ENCODE measurements at regions not wholly inside any gene's neighbourhood (a gene's known extent, or its start where the extent isn't known, plus 50 kb on each side); places are given as distances from the start of the nearest gene placed in this dataset.

GRCh38 chr7:86951895-86952294, 107.6 kb downstream of the ELAPOR2 start:
- ATAC-seq (no peak), DNase-seq (ENCODE audit: low spot score) (no peak)
- intact Hi-C loops (cut with DNase I) = no loop called here

- intact Hi-C loops (cut with DNase I) = no loop called here
- DNase-seq (ENCODE audit: low spot score) = no peak
- ATAC-seq = no peak
These were observed 108.5 kb downstream of the ELAPOR2 start for GRCh38 chr7:86950944-86951343.

- ATAC-seq = no peak
- intact Hi-C loops (cut with DNase I) = no loop called here
- DNase-seq (ENCODE audit: low spot score) = no peak
These were observed 109.1 kb downstream of the ELAPOR2 start for GRCh38 chr7:86950360-86950759.

- ATAC-seq = no peak
- DNase-seq (ENCODE audit: low spot score) = no peak
- intact Hi-C loops (cut with DNase I) = no loop called here
These were observed 109.6 kb downstream of the ELAPOR2 start for GRCh38 chr7:86949779-86950260.

DNA sequence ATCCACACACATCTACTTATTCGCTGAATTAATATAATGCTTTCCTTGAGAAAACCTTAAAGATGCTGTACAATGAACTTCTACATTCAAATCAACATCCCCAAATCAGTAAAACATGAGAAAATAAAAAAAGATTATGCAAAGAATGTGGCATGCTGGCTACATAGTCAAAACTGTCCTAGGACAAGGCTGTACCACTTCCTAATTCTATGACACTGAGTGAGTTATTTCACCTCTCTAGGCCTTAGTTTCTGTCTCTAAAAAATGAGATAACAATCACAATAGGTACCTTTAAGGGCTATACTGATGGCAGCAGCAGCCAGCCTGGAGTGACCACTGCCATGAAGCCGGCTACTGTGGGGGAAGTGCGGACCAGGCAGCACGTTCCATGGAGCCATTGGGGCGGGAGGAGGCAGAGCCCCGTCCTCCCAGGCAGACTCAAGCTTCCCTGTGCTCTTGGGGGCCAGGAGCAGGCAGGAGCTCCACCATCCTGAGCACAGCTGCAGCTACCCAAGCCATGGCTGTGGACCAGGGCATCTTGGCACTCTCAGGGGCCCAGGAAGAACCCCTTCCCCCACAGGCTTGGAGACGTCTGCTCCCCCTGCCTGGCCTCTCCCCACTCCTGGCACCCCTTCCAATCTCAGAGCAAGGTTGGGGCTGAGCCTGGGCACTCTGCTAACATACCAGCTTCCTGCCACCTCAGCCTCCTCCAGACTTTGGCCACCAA, 110.2 kb downstream of the ELAPOR2 start:
- DNase-seq (ENCODE audit: low spot score) (no peak), ATAC-seq (no peak)
- intact Hi-C loops (cut with DNase I) = no loop called here

- ATAC-seq (no peak), DNase-seq (ENCODE audit: low spot score) (no peak)
- intact Hi-C loops (cut with DNase I) = no loop called here
These were observed 111.5 kb downstream of the ELAPOR2 start for GRCh38 chr7:86947929-86948328.

DNA sequence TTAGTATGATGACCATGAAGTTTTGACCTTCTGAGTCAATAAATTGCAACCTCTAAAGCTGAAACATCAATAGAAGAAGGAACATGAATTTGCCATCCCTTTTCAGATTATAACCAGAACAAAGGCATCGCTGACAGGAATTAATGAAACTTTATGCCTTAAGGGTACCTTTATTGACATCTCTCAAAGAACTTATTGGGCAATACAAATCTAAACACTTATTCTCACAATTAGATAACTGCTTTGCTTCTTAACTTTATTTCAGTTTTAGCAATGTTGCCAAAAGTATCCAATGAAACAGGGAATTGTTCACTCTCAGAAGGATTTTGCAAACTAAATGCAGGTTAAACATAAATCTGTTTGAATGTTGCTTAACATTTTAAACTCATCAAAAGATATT, 116.0 kb downstream of the ELAPOR2 start:
- ATAC-seq (no peak), DNase-seq (ENCODE audit: low spot score) (no peak)
- intact Hi-C loops (cut with DNase I) = no loop called here

- ATAC-seq (no peak), DNase-seq (ENCODE audit: low spot score) (no peak)
- intact Hi-C loops (cut with DNase I) = no loop called here
These were observed 116.5 kb downstream of the ELAPOR2 start for GRCh38 chr7:86942995-86943394.

DNA sequence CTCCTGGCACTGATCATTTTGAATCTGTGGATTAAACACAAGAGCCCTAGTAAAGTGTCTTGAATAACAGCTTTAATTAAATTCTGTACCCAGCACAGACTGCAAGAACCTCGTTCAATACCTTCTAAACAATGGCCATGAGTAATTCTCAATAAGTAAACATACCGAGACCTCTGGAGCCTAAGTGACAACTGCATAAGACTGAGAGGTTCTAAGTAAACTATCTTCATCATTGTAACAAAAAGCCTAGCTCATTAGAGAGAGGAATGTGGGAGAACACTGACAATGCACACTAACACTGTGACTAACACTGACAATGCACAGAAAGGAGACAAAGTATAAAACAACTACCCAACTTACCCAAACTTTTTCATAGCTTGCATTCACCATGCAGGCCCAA, 117.4 kb downstream of the ELAPOR2 start:
- intact Hi-C loops (cut with DNase I) = no loop called here
- DNase-seq (ENCODE audit: low spot score) (no peak), ATAC-seq (no peak)

- no peak for DNase-seq (ENCODE audit: low spot score)
- intact Hi-C loops (cut with DNase I) = no loop called here
- ATAC-seq = peak; percentile 56
These were observed 120.1 kb downstream of the ELAPOR2 start for GRCh38 chr7:86939197-86939814.

- ATAC-seq (no peak), DNase-seq (ENCODE audit: low spot score) (no peak)
- intact Hi-C loops (cut with DNase I) = no loop called here
These were observed 122.0 kb downstream of the ELAPOR2 start for GRCh38 chr7:86937363-86937878.

- intact Hi-C loops (cut with DNase I) = no loop called here
- ATAC-seq = no peak
These were observed 126.1 kb downstream of the ELAPOR2 start for GRCh38 chr7:86933295-86933845.

DNA sequence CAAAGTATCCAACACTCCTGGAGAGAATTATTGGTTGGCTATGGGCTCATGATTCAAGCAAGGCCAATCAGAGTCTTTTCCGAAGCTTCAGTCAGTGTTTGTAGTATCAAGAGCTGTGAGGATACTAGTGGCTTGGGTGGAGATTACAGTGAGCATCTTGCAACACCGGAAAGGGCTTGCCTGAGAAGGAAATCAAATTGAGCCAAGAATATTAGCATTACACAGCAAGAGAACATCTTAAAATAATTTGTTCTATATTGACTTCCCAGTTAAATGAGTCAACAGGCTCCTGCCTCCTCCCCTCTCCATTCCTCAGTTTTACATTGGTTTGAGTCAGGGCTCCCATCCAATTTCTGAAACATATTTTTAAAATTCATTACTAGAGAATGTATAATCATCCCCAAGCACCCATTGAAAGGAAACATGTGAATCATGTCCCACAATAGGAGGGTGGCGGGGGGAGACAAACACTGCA, 127.4 kb downstream of the ELAPOR2 start:
- ATAC-seq = peak; percentile 93
- intact Hi-C loops (cut with DNase I) = no loop called here
- DNase-seq (ENCODE audit: low spot score) = no peak

More at GRCh38 chr7:86933295-86933845, 126.1 kb downstream of the ELAPOR2 start:
- no peak for DNase-seq (ENCODE audit: low spot score)

DNA sequence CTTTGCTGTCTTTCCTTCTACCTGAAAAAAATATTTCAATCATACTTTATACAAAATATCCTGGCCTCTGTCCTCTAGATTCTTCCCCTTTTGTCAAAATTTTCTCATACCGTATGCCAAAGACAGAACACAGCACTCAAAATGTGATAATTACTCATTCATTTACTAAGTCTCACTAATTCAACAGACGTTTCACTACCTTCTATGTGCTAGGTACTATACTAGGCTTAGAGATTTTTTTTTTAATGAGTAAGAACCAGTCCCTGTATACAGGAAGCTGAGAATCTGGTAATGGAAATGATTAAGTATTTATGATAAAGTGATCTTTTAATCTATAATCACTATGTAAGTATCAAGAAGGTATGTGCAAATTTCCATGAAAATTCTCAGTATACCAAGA, 128.0 kb downstream of the ELAPOR2 start:
- ATAC-seq (no peak), DNase-seq (ENCODE audit: low spot score) (no peak)
- intact Hi-C loops (cut with DNase I) = no loop called here

- ATAC-seq (no peak), DNase-seq (ENCODE audit: low spot score) (no peak)
- intact Hi-C loops (cut with DNase I) = no loop called here
These were observed 128.7 kb downstream of the ELAPOR2 start for GRCh38 chr7:86930554-86931307.

GRCh38 chr7:86929293-86930109, 130.0 kb downstream of the ELAPOR2 start:
- intact Hi-C loops (cut with DNase I) = no loop called here
- DNase-seq (ENCODE audit: low spot score) = no peak
- ATAC-seq = no peak

GRCh38 chr7:86928308-86928707, 131.1 kb downstream of the ELAPOR2 start:
- intact Hi-C loops (cut with DNase I) = no loop called here
- DNase-seq (ENCODE audit: low spot score) = no peak
- ATAC-seq = no peak

DNA sequence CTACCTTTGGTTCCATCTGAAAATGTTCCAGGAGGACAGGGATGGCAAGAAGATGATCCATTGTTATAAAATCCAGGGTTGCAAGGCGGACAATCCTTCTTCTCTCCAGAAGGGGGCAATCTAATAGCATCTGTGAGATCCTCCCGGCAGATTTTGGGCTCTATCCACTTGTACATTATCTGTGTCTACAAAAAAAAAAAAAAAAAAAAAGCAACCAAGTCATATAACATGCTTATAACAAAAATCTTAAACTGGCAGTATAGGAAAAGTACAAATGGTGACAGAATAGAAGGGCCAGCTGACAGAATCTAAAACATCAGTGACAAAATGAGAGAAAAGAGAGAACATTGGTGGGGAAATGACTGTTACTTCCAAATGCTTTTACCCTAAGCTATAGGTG, 132.7 kb downstream of the ELAPOR2 start:
- peak; percentile 38 for ATAC-seq
- no peak for DNase-seq (ENCODE audit: low spot score)
- intact Hi-C loops (cut with DNase I) = no loop called here

GRCh38 chr7:86925221-86925620, 134.2 kb downstream of the ELAPOR2 start:
- ATAC-seq = no peak
- intact Hi-C loops (cut with DNase I) = no loop called here

More at GRCh38 chr7:86925221-86925620, 134.2 kb downstream of the ELAPOR2 start:
- no peak for DNase-seq (ENCODE audit: low spot score)
